Fibroblast of skin of left biceps (primary cell): ENCODE measurements at regions not wholly inside any gene's neighbourhood (a gene's known extent, or its start where the extent isn't known, plus 50 kb on each side); places are given as distances from the start of the nearest gene placed in this dataset.

ENCODE experiments used
- DNase-seq, 2 experiments: peaks; one replicate each; pipeline ENCODE4 v3.0.0-alpha.2; 2013; ENCODE audit warnings: low read depth in 2 of 2

DNA sequence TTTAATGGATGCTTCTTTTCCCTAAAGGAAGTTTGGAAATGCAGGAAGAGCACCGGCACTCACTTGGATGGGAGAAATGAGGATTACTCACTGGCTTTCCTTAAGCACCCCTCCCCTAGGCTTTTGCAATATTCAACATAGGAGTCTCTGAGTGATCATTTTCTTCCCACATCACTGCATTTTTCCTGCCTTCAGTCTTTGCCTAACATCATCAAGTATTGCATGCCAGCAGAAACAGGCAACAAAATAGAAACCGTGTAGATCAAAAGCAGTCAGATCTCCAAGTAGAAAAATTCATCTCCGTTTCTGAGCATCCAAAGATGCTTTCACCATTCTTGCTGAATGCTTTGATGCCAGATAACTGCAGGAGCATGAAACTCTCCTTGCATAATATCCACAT lies 119.9 kb downstream of the ADCYAP1R1 start:
- DNase-seq: no peak

GRCh38 chr7:31171216-31171785 lies 119.2 kb downstream of the ADCYAP1R1 start:
- DNase-seq: no peak
